ENCODE measurements at regions not wholly inside any gene's neighbourhood (a gene's known extent, or its start where the extent isn't known, plus 50 kb on each side); places are given as distances from the start of the nearest gene placed in this dataset.

GRCh38 chr1:110756506-110756905 is 81.8 kb upstream of the KCNA3 start:
- no peak for DNase-seq (ENCODE audit: low read depth, low spot score)
- H3K4me3 ChIP-seq (ENCODE audit: low read depth, low read length), result no peak overlapping the region
- in situ Hi-C loops (cut with HindIII; ENCODE audit: low sequenced_read_pairs), result no loop called here
- no peak for TF ChIP-seq CTCF (IDR thresholded peaks at IDR 0.05; ENCODE audit: low read depth, low read length)

- DNase-seq (ENCODE audit: low read depth, low spot score), result no peak
- no peak for TF ChIP-seq CTCF (IDR thresholded peaks at IDR 0.05; ENCODE audit: low read depth, low read length)
- in situ Hi-C loops (cut with HindIII; ENCODE audit: low sequenced_read_pairs), result no loop called here
- no peak overlapping the region for H3K4me3 ChIP-seq (ENCODE audit: low read depth, low read length)
Measured at GRCh38 chr1:110752941-110753725, 78.4 kb upstream of the KCNA3 start.

GRCh38 chr1:110750562-110750961 is 75.8 kb upstream of the KCNA3 start:
- DNase-seq (ENCODE audit: low read depth, low spot score), result no peak
- no peak overlapping the region for H3K4me3 ChIP-seq (ENCODE audit: low read depth, low read length)
- no peak for TF ChIP-seq CTCF (IDR thresholded peaks at IDR 0.05; ENCODE audit: low read depth, low read length)
- in situ Hi-C loops (cut with HindIII; ENCODE audit: low sequenced_read_pairs), result no loop called here

GRCh38 chr1:110749960-110750359 is 75.2 kb upstream of the KCNA3 start:
- TF ChIP-seq CTCF (IDR thresholded peaks at IDR 0.05; ENCODE audit: low read depth, low read length), result no peak
- in situ Hi-C loops (cut with HindIII; ENCODE audit: low sequenced_read_pairs), result no loop called here
- no peak for DNase-seq (ENCODE audit: low read depth, low spot score)
- no peak overlapping the region for H3K4me3 ChIP-seq (ENCODE audit: low read depth, low read length)

- H3K4me3 ChIP-seq (ENCODE audit: low read depth, low read length), result no peak overlapping the region
- DNase-seq (ENCODE audit: low read depth, low spot score), result peak; percentile 38
- no peak for TF ChIP-seq CTCF (IDR thresholded peaks at IDR 0.05; ENCODE audit: low read depth, low read length)
- in situ Hi-C loops (cut with HindIII; ENCODE audit: low sequenced_read_pairs), result no loop called here
Measured at GRCh38 chr1:110746644-110747259, 72.0 kb upstream of the KCNA3 start.

- no peak for DNase-seq (ENCODE audit: low read depth, low spot score)
- in situ Hi-C loops (cut with HindIII; ENCODE audit: low sequenced_read_pairs), result no loop called here
- H3K4me3 ChIP-seq (ENCODE audit: low read depth, low read length), result no peak overlapping the region
- no peak for TF ChIP-seq CTCF (IDR thresholded peaks at IDR 0.05; ENCODE audit: low read depth, low read length)
Measured at GRCh38 chr1:110743397-110743796, 68.7 kb upstream of the KCNA3 start.

All from astrocyte of the spinal cord (primary cell).